SK-N-SH (cell line): ENCODE measurements at regions not wholly inside any gene's neighbourhood (a gene's known extent, or its start where the extent isn't known, plus 50 kb on each side); places are given as distances from the start of the nearest gene placed in this dataset.

Experiments
- CTCF ChIP-seq: fragments of 200-600 bp; sonication (generic); IDR thresholded peaks from 2 replicates; pipeline ENCODE4 v1.6.1; 2017; ENCODE audit warnings: antibody characterized with exemption, mild to moderate bottlenecking, moderate library complexity
- EZH2phosphoT487 ChIP-seq: fragments of 200-600 bp; sonication (generic); IDR thresholded peaks from 2 replicates; pipeline ENCODE4 v1.6.1; 2017; ENCODE audit warnings: low read depth, mixed run types, mild to moderate bottlenecking, antibody characterized with exemption, moderate library complexity, borderline replicate concordance
- RAD21 ChIP-seq: IDR thresholded peaks from 2 replicates; pipeline ENCODE4 v1.6.1; 2012; ENCODE audit warnings: mild to moderate bottlenecking, low read length
- RCOR1 ChIP-seq: fragments of 150-350 bp; IDR thresholded peaks from 2 replicates; pipeline ENCODE4 v1.6.1; 2017; ENCODE audit warnings: antibody characterized with exemption, low read length

- TF ChIP-seq EZH2phosphoT487: no peak
- no peak for TF ChIP-seq CTCF
- no peak for TF ChIP-seq RAD21
- TF ChIP-seq RCOR1: no peak
These were observed 191.3 kb upstream of the CRY1 start for GRCh38 chr12:107284692-107285091.
